ENCODE measurements at regions not wholly inside any gene's neighbourhood (a gene's known extent, or its start where the extent isn't known, plus 50 kb on each side); places are given as distances from the start of the nearest gene placed in this dataset.

DNA sequence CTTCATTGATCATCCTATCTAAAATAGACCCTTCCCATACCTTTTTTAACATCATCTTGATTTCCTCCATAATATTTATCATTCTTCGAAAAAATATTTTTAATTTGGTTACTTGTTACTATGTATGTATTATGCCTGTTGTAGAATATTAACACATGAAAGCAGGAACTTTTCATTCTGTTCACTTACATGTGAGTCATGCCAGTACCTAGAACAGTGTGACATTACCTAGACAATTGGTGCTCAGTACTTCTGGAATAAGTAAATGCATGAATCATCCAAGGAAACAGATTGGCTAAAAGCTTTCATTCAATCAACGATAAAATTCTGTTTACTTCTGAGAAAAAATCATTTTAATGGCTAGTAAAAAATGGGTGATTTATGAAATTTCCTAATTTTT is 76.4 kb downstream of the CXXC4 start:
- Histone ChIP-seq H3K27ac (ENCODE audit: control insufficient read depth, insufficient read depth, low read length) (no peak overlapping the region), H3K4me1 (ENCODE audit: control insufficient read depth, extremely low read depth, insufficient read depth, low read length) (no peaks in the 10 kb centered on the region), H3K9me3 (ENCODE audit: control insufficient read depth, low read depth, low read length) (no peaks in the 10 kb centered on the region), H3K36me3 (ENCODE audit: control insufficient read depth in 2 of 2, extremely low read depth in 1 of 2, insufficient read depth in 2 of 2, low read length in 2 of 2) (no peaks in the 10 kb centered on the region), H4K20me1 (ENCODE audit: control insufficient read depth, extremely low read depth, insufficient read depth, low read length) (no peaks in the 10 kb centered on the region), H3K27me3 (ENCODE audit: control insufficient read depth, extremely low read depth, insufficient read depth, low read length) (no peaks in the 10 kb centered on the region), H3K9me1 (ENCODE audit: control insufficient read depth, extremely low read depth, insufficient read depth, low read length) (no peaks in the 10 kb centered on the region), H3K4me2 (ENCODE audit: control insufficient read depth, extremely low read depth, insufficient read depth, low read depth, low read length) (no peak overlapping the region), H3K4me3 (ENCODE audit: control insufficient read depth in 2 of 3, extremely low read depth in 1 of 3, insufficient read depth in 2 of 3, low read depth in 1 of 3, low read length in 3 of 3) (no peak overlapping the region), H3K79me2 (ENCODE audit: control insufficient read depth, insufficient read depth, low read length) (no peaks in the 10 kb centered on the region), H2AFZ (ENCODE audit: control insufficient read depth, low read length) (no peak overlapping the region), H3K9ac (ENCODE audit: control insufficient read depth, extremely low read depth, insufficient read depth, low read length) (no peak overlapping the region)
- dilution Hi-C loops (cut with MboI; ENCODE audit: extremely low pct_ligation_motif_present, low sequenced_read_pairs): no loop called here
- TF ChIP-seq EZH2 (IDR thresholded peaks at IDR 0.05; ENCODE audit: low read length) (no peak), CTCF (optimal IDR thresholded peaks at IDR 0.05 in 1 of 3, IDR thresholded peaks at IDR 0.05 in 1 of 3, conservative IDR thresholded peaks at IDR 0.05 in 1 of 3; ENCODE audit: extremely low read depth in 1 of 3, insufficient read depth in 2 of 3, low read length in 3 of 3) (no peak)
- DNase-seq (ENCODE audit: low read depth, low spot score): no peak
- no peak for FAIRE-seq

GRCh38 chr4:104417357-104417882 is 77.3 kb downstream of the CXXC4 start:
- Histone ChIP-seq H3K9me3 (ENCODE audit: control insufficient read depth, low read depth, low read length) (no peaks in the 10 kb centered on the region), H3K4me3 (ENCODE audit: control insufficient read depth in 2 of 3, extremely low read depth in 1 of 3, insufficient read depth in 2 of 3, low read depth in 1 of 3, low read length in 3 of 3) (no peak overlapping the region), H3K9me1 (ENCODE audit: control insufficient read depth, extremely low read depth, insufficient read depth, low read length) (no peaks in the 10 kb centered on the region), H4K20me1 (ENCODE audit: control insufficient read depth, extremely low read depth, insufficient read depth, low read length) (no peaks in the 10 kb centered on the region), H3K9ac (ENCODE audit: control insufficient read depth, extremely low read depth, insufficient read depth, low read length) (no peak overlapping the region), H3K27me3 (ENCODE audit: control insufficient read depth, extremely low read depth, insufficient read depth, low read length) (no peaks in the 10 kb centered on the region), H3K4me2 (ENCODE audit: control insufficient read depth, extremely low read depth, insufficient read depth, low read depth, low read length) (no peak overlapping the region), H3K27ac (ENCODE audit: control insufficient read depth, insufficient read depth, low read length) (no peak overlapping the region), H3K4me1 (ENCODE audit: control insufficient read depth, extremely low read depth, insufficient read depth, low read length) (no peaks in the 10 kb centered on the region), H3K79me2 (ENCODE audit: control insufficient read depth, insufficient read depth, low read length) (no peaks in the 10 kb centered on the region), H3K36me3 (ENCODE audit: control insufficient read depth in 2 of 2, extremely low read depth in 1 of 2, insufficient read depth in 2 of 2, low read length in 2 of 2) (no peaks in the 10 kb centered on the region), H2AFZ (ENCODE audit: control insufficient read depth, low read length) (no peak overlapping the region)
- DNase-seq (ENCODE audit: low read depth, low spot score): no peak
- no peak for FAIRE-seq
- no peak for TF ChIP-seq EZH2 (IDR thresholded peaks at IDR 0.05; ENCODE audit: low read length)
- no peak for TF ChIP-seq CTCF (optimal IDR thresholded peaks at IDR 0.05 in 1 of 3, IDR thresholded peaks at IDR 0.05 in 1 of 3, conservative IDR thresholded peaks at IDR 0.05 in 1 of 3; ENCODE audit: extremely low read depth in 1 of 3, insufficient read depth in 2 of 3, low read length in 3 of 3)
- dilution Hi-C loops (cut with MboI; ENCODE audit: extremely low pct_ligation_motif_present, low sequenced_read_pairs): no loop called here
